Endothelial cell of umbilical vein (primary cell): ENCODE measurements at regions not wholly inside any gene's neighbourhood (a gene's known extent, or its start where the extent isn't known, plus 50 kb on each side); places are given as distances from the start of the nearest gene placed in this dataset.

ENCODE experiments used
- BruUV-seq: library from RNA; stranded (reverse); fragments of 400-500 nt; replicated peaks from 2 replicates; lab custom pipeline; 2021; lab: Mats Ljungman, UMichigan
- CTCF ChIA-PET: fragments of 300-600, 350-600 bp; sonication (Branson Sonifier 250); formaldehyde crosslinking; loops from one replicate; lab custom pipeline; 2021; ENCODE audit warnings: antibody characterized with exemption, inconsistent platforms; lab: Charles Lee
- POLR2A ChIA-PET: fragments of 300-600, 350-600 bp; sonication (Branson Sonifier 250); formaldehyde crosslinking; loops from one replicate; lab custom pipeline; 2021; ENCODE audit warnings: antibody characterized with exemption, inconsistent platforms; lab: Charles Lee
- DNase-seq: peaks from one replicate; pipeline ENCODE4 v3.0.0-alpha.2; 2011; ENCODE audit warnings: low read depth, low spot score
- FAIRE-seq: peaks from 2 replicates; lab custom pipeline; 2011; peaks lifted over from hg19 to GRCh38; lab: Jason Lieb, UNC
- H2AFZ ChIP-seq: 2 replicates; pipeline ENCODE4 v1.6.0; 2012; ENCODE audit warnings: low read depth, low read length, control low read depth, inconsistent platforms
- H3K27ac ChIP-seq: 2 replicates; pipeline ENCODE4 v1.5.1; 2011; ENCODE audit warnings: low read depth, mild to moderate bottlenecking, control low read depth, low read length, moderate library complexity; ENCODE audit not compliant: insufficient read depth
- H3K27me3 ChIP-seq, 2 experiments: 2 replicates each; pipeline versions ENCODE4 v1.6.0 to v1.6.1; 2011; ENCODE audit warnings: low read length in 2 of 2, mixed read lengths in 1 of 2; ENCODE audit not compliant: control insufficient read depth in 2 of 2, insufficient read depth in 2 of 2
- H3K36me3 ChIP-seq, 2 experiments: 2 replicates in 1 of 2; 3 replicates in 1 of 2; pipeline ENCODE4 v1.5.1; 2011; ENCODE audit warnings: low read length in 2 of 2, mild to moderate bottlenecking in 1 of 2, moderate library complexity in 1 of 2; ENCODE audit not compliant: control insufficient read depth in 2 of 2, insufficient read depth in 2 of 2; ENCODE audit errors: extremely low read depth in 1 of 2
- H3K4me1 ChIP-seq: 3 replicates; pipeline ENCODE4 v1.5.1; 2011; ENCODE audit warnings: mild to moderate bottlenecking, low read length; ENCODE audit not compliant: control insufficient read depth, insufficient read depth; ENCODE audit errors: extremely low read depth
- H3K4me2 ChIP-seq: 2 replicates; pipeline ENCODE4 v1.6.1; 2011; ENCODE audit warnings: low read length, control low read depth, mixed read lengths; ENCODE audit not compliant: insufficient read depth
- H3K4me3 ChIP-seq, 3 experiments: fragments of 200-600 bp in 1 of 3; sonication (generic), shearing (Covaris generic) in 1 of 3; replicated peaks in 1 of 3; 2 replicates each; pipeline ENCODE4 v1.5.1; 2011 to 2016; ENCODE audit warnings: control low read depth in 3 of 3, low read length in 3 of 3, mild to moderate bottlenecking in 2 of 3, inconsistent platforms in 1 of 3, low read depth in 1 of 3, moderate library complexity in 1 of 3; ENCODE audit not compliant: insufficient read depth in 1 of 3
- H3K79me2 ChIP-seq: 2 replicates; pipeline ENCODE4 v1.6.0; 2012; ENCODE audit warnings: low read length, inconsistent platforms; ENCODE audit not compliant: control insufficient read depth, insufficient read depth
- H3K9ac ChIP-seq: replicated peaks from 2 replicates; pipeline ENCODE3; 2011; ENCODE audit warnings: low read length, control low read depth; ENCODE audit not compliant: insufficient read depth; ENCODE audit errors: extremely low read depth
- H3K9me1 ChIP-seq: replicated peaks from 3 replicates; pipeline ENCODE4 v1.6.0; 2011; ENCODE audit warnings: mild to moderate bottlenecking, low read length; ENCODE audit not compliant: control insufficient read depth, insufficient read depth; ENCODE audit errors: extremely low read depth
- H3K9me3 ChIP-seq: replicated peaks from 2 replicates; pipeline ENCODE4 v1.5.1; 2012; ENCODE audit warnings: low read length, inconsistent platforms; ENCODE audit not compliant: control insufficient read depth, insufficient read depth
- H4K20me1 ChIP-seq: replicated peaks from 2 replicates; pipeline ENCODE3; 2011; ENCODE audit warnings: mild to moderate bottlenecking, low read length; ENCODE audit not compliant: control insufficient read depth, insufficient read depth; ENCODE audit errors: extremely low read depth
- EZH2 ChIP-seq: IDR thresholded peaks from 2 replicates; pipeline ENCODE4 v1.6.1; 2012; ENCODE audit warnings: borderline replicate concordance, low read depth, mild to moderate bottlenecking, moderate library complexity, low read length, inconsistent platforms; ENCODE audit not compliant: severe bottlenecking
- FOS ChIP-seq: IDR thresholded peaks from 2 replicates; pipeline ENCODE4 v1.6.1; 2011; ENCODE audit warnings: mild to moderate bottlenecking, low read length, moderate library complexity, borderline replicate concordance; ENCODE audit not compliant: insufficient read depth
- GATA2 ChIP-seq: IDR thresholded peaks from 2 replicates; pipeline ENCODE4 v1.7.0; 2011; ENCODE audit warnings: low read depth, mild to moderate bottlenecking, moderate library complexity, mixed read lengths, low read length; ENCODE audit not compliant: insufficient read length, insufficient read depth
- JUN ChIP-seq: IDR thresholded peaks from 2 replicates; pipeline ENCODE4 v1.6.1; 2011; ENCODE audit warnings: borderline replicate concordance, low read depth; ENCODE audit not compliant: insufficient read length, insufficient read depth
- MAX ChIP-seq: IDR thresholded peaks from 2 replicates; pipeline ENCODE4 v1.6.1; 2011; ENCODE audit not compliant: insufficient read depth, insufficient read length
- MYC ChIP-seq: IDR thresholded peaks from one replicate; pipeline ENCODE4 v1.6.1; 2011; ENCODE audit warnings: mild to moderate bottlenecking, low read depth, low read length
- POLR2A ChIP-seq: IDR thresholded peaks from 2 replicates; pipeline ENCODE4 v1.6.1; 2012; ENCODE audit warnings: low read depth, mild to moderate bottlenecking, control low read depth, low read length
- POLR2AphosphoS5 ChIP-seq: IDR thresholded peaks from 2 replicates; pipeline ENCODE4 v1.6.1; 2012; ENCODE audit warnings: low read depth, mild to moderate bottlenecking, control low read depth, low read length, moderate library complexity; ENCODE audit not compliant: insufficient read depth
- dilution Hi-C: fragments of 300-500 bp; cut with MboI; formaldehyde crosslinking; loops from one replicate; pipeline ENCODE4 v1.15.0; 2019; ENCODE audit warnings: low sequenced_read_pairs; ENCODE audit not compliant: extremely low pct_ligation_motif_present
- intact Hi-C: fragments of 100-400 bp; cut with micrococcal nuclease; formaldehyde crosslinking; loops from one replicate; pipeline ENCODE4 v1.10.0; 2022
- TF ChIP-seq, protein P1 (sequence below), 2 donors: IDR thresholded peaks; 1 replicate in 1 of 2; 2 replicates in 1 of 2; pipeline ENCODE4 v1.5.1; 2011; ENCODE audit warnings: low read length in 2 of 2, mild to moderate bottlenecking in 2 of 2, moderate library complexity in 2 of 2, control low read depth in 1 of 2, inconsistent platforms in 1 of 2, low read depth in 1 of 2; ENCODE audit not compliant: insufficient read depth in 1 of 2; ENCODE audit errors: extremely low read depth in 1 of 2

GRCh38 chr2:145495590-145495989 lies 975.7 kb upstream of the ZEB2 start:
- DNase-seq (no peak), FAIRE-seq (no peak)
- no TSS peak for BruUV-seq
- Histone ChIP-seq H3K4me3 (no peak overlapping the region), H3K9me1 (no peaks in the 10 kb centered on the region), H3K4me1 (peaks cover 3% of the 10 kb centered on the region), H3K27ac (no peak overlapping the region), H4K20me1 (no peaks in the 10 kb centered on the region), H3K9me3 (no peaks in the 10 kb centered on the region), H3K79me2 (no peaks in the 10 kb centered on the region), H3K27me3 (no peaks in the 10 kb centered on the region), H3K4me2 (no peak overlapping the region), H3K36me3 (no peaks in the 10 kb centered on the region), H2AFZ (no peak overlapping the region), H3K9ac (no peak overlapping the region)
- ChIA-PET POLR2A (interaction anchor here (0.6 kb wide), 1 partner anchor 1086 kb away, joined by 4 read pairs; no protein-coding TSS in a partner anchor), CTCF (interaction anchor here (1.1 to 2.2 kb wide), 2 partner anchors 14 to 257 kb away, joined by 3 to 6 read pairs; no protein-coding TSS in a partner anchor)
- TF ChIP-seq MAX = no peak
- TF ChIP-seq JUN = no peak
- no peak for TF ChIP-seq MYC
- TF ChIP-seq, protein P1, sequence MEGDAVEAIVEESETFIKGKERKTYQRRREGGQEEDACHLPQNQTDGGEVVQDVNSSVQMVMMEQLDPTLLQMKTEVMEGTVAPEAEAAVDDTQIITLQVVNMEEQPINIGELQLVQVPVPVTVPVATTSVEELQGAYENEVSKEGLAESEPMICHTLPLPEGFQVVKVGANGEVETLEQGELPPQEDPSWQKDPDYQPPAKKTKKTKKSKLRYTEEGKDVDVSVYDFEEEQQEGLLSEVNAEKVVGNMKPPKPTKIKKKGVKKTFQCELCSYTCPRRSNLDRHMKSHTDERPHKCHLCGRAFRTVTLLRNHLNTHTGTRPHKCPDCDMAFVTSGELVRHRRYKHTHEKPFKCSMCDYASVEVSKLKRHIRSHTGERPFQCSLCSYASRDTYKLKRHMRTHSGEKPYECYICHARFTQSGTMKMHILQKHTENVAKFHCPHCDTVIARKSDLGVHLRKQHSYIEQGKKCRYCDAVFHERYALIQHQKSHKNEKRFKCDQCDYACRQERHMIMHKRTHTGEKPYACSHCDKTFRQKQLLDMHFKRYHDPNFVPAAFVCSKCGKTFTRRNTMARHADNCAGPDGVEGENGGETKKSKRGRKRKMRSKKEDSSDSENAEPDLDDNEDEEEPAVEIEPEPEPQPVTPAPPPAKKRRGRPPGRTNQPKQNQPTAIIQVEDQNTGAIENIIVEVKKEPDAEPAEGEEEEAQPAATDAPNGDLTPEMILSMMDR (IDR thresholded peaks at IDR 0.05; ENCODE audit: extremely low read depth in 1 of 2, insufficient read depth in 1 of 2, low read depth in 1 of 2, low read length in 2 of 2) = no peak
- TF ChIP-seq POLR2AphosphoS5 = no peak
- no peak for TF ChIP-seq FOS
- no peak for TF ChIP-seq EZH2
- TF ChIP-seq GATA2 = no peak
- no peak for TF ChIP-seq POLR2A
- intact Hi-C loops (no loop called here), dilution Hi-C loops (no loop called here)
